ENCODE measurements at regions not wholly inside any gene's neighbourhood (a gene's known extent, or its start where the extent isn't known, plus 50 kb on each side); places are given as distances from the start of the nearest gene placed in this dataset.

- FAIRE-seq, result no peak
- Histone ChIP-seq H2AFZ (ENCODE audit: low read depth, low read length) (no peak overlapping the region), H3K27me3 (ENCODE audit: control insufficient read depth in 2 of 2, insufficient read depth in 2 of 2, low read length in 2 of 2) (no peaks in the 10 kb centered on the region), H3K4me1 (ENCODE audit: control insufficient read depth, extremely low read depth, insufficient read depth, low read length) (no peaks in the 10 kb centered on the region), H3K9me3 (replicated peaks; ENCODE audit: control insufficient read depth, insufficient read depth, low read length) (no peaks in the 10 kb centered on the region), H3K36me3 (ENCODE audit: control insufficient read depth in 2 of 2, extremely low read depth in 1 of 2, insufficient read depth in 2 of 2, low read length in 2 of 2) (no peaks in the 10 kb centered on the region), H3K9ac (replicated peaks; ENCODE audit: extremely low read depth, insufficient read depth, low read length) (no peak overlapping the region), H3K4me3 (replicated peaks in 1 of 3; ENCODE audit: insufficient read depth in 1 of 3, low read depth in 1 of 3, low read length in 3 of 3) (no peak overlapping the region), H3K4me2 (ENCODE audit: insufficient read depth, low read length) (no peak overlapping the region), H3K79me2 (ENCODE audit: control insufficient read depth, insufficient read depth, low read length) (no peaks in the 10 kb centered on the region), H3K9me1 (replicated peaks; ENCODE audit: control insufficient read depth, extremely low read depth, insufficient read depth, low read length) (no peaks in the 10 kb centered on the region), H4K20me1 (replicated peaks; ENCODE audit: control insufficient read depth, extremely low read depth, insufficient read depth, low read length) (no peaks in the 10 kb centered on the region), H3K27ac (ENCODE audit: insufficient read depth, low read depth, low read length) (no peak overlapping the region)
- TF ChIP-seq CTCF (IDR thresholded peaks at IDR 0.05; ENCODE audit: extremely low read depth in 1 of 2, insufficient read depth in 1 of 2, low read depth in 1 of 2, low read length in 2 of 2), result no peak
- TF ChIP-seq, protein P1, sequence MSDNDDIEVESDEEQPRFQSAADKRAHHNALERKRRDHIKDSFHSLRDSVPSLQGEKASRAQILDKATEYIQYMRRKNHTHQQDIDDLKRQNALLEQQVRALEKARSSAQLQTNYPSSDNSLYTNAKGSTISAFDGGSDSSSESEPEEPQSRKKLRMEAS (IDR thresholded peaks at IDR 0.05; ENCODE audit: insufficient read depth, insufficient read length), result no peak
- TF ChIP-seq EZH2 (IDR thresholded peaks at IDR 0.05; ENCODE audit: borderline replicate concordance, low read depth, low read length, severe bottlenecking), result no peak
- TF ChIP-seq JUN (IDR thresholded peaks at IDR 0.05; ENCODE audit: borderline replicate concordance, insufficient read depth, insufficient read length, low read depth), result no peak
- no peak for TF ChIP-seq GATA2 (IDR thresholded peaks at IDR 0.05; ENCODE audit: insufficient read depth, insufficient read length, low read depth, low read length)
- TF ChIP-seq POLR2A (IDR thresholded peaks at IDR 0.05; ENCODE audit: low read depth, low read length), result no peak
- TF ChIP-seq FOS (IDR thresholded peaks at IDR 0.05; ENCODE audit: borderline replicate concordance, insufficient read depth, low read length), result no peak
- no peak for TF ChIP-seq MYC (IDR thresholded peaks at IDR 0.05; ENCODE audit: low read depth, low read length)
- no peak for TF ChIP-seq POLR2AphosphoS5 (IDR thresholded peaks at IDR 0.05; ENCODE audit: insufficient read depth, low read depth, low read length)
- intact Hi-C loops (cut with micrococcal nuclease) (no loop called here), dilution Hi-C loops (cut with MboI; ENCODE audit: extremely low pct_ligation_motif_present, low sequenced_read_pairs) (no loop called here)
- DNase-seq (ENCODE audit: low read depth, low spot score), result no peak
- CTCF ChIA-PET, result no interaction called here
- BruUV-seq (replicated peaks), result no TSS peak
- POLR2A ChIA-PET, result no interaction called here
These were observed 506.3 kb upstream of the SPTLC3 start for GRCh38 chr20:12502443-12502842.
